ENCODE measurements at regions not wholly inside any gene's neighbourhood (a gene's known extent, or its start where the extent isn't known, plus 50 kb on each side); places are given as distances from the start of the nearest gene placed in this dataset.

GRCh38 chr9:42275141-42275540, 91.7 kb downstream of the SPATA31A6 start:
- TF ChIP-seq EZH2 (IDR thresholded peaks at IDR 0.05; ENCODE audit: low read depth) (no peak), CTCF (conservative IDR thresholded peaks at IDR 0.05) (no peak)

All from PC-9 (cell line).